ENCODE measurements at regions not wholly inside any gene's neighbourhood (a gene's known extent, or its start where the extent isn't known, plus 50 kb on each side); places are given as distances from the start of the nearest gene placed in this dataset.
"Not testable (repeated sequence)": the region's sequence is repeated elsewhere in the genome, so short reads cannot be mapped to it uniquely, and the experiment has no call there.

DNA sequence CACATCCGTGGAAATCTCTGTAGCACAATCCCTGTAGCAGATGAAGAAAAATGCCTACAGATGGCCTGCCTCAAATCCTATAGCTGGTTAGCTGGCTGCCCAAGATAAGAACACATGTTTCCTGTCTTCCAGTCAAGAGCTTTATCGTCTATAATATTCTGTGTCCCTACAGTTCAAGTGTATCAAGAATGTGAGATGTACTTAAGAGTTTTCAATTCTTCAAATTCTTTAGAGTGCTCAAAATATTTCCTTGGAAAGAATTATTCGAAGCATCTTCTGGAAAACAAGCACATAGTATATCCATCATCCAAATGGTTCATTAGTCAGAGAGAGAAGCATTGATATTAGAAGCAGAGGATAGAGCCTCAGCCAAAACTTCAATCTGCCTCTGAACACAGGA, 239.8 kb downstream of the COG6 start:
- DNase-seq, result no peak

DNA sequence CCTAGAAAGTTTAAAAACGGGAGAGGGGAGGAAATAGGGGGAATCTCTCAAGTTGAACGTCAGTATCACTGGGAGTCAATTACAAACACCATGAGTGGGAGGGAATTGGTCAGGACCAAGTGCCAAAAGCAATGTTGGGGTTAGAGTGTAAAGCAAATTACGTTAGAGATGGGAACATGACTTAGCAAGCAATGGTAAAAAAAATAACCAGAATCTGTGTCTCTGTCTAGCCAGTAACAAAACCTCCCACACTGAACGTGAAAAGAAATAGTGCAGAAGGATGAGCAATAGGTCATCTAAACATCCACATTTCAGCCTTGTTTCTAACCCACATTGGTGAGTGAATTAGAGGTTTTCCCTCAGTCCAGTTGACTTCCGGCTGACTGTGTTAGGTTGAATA, 242.2 kb downstream of the COG6 start:
- DNase-seq, result no peak

DNA sequence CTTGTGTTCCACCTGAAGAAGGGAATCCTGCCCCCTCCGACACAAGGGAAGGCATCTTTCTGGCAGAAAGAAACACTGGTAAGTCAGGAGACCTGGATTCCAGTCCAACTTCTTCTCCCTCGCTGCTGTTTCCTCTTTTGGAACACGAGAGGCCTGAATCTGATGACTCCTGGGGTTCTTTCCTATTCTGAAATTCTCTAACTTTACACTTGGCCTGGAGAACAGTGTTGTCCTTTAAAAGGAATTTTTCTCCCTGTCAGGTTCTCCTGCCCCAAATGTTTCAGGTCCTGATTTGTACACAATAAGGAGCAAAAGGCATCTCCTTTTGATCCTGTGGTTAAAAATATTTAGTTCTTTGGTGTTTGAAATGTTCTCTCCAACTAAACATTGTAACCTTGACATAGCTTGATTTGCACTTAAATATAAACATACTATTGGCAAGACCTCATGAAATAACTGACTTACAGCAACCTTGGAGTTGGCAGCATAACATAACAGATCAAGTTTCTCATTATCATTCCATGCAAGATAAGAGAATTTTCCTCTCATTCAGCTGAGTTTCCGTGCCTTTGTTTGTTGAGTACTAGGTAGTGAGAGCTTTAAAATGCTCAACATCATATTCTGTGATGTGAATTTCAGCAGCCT, 244.8 kb downstream of the COG6 start:
- no peak for DNase-seq

GRCh38 chr13:39904959-39905358, 249.5 kb downstream of the COG6 start:
- no peak for DNase-seq

GRCh38 chr13:39909634-39910033, 254.2 kb downstream of the COG6 start:
- no peak for DNase-seq

- no peak for DNase-seq
Measured at GRCh38 chr13:39910041-39910440, 254.6 kb downstream of the COG6 start.

DNA sequence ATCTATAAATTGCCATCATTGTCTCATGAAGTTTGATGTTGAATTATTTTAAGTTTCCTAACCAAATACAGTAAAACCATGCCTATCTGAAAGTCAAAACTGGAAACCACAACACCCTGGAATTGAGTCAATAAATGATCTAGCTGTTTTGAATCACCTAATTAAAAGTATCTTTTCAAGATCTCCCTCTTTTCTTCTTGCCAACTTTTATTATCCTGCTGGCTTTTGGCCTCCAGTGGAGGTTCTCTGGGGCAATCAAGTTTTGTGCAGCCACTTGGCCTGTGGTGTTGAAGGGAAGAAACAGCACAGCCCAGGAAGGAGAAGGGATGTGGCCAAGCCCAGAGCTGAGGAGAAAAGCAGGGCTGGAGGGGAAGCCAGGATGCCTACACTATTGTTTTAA, 255.4 kb downstream of the COG6 start:
- no peak for DNase-seq

DNA sequence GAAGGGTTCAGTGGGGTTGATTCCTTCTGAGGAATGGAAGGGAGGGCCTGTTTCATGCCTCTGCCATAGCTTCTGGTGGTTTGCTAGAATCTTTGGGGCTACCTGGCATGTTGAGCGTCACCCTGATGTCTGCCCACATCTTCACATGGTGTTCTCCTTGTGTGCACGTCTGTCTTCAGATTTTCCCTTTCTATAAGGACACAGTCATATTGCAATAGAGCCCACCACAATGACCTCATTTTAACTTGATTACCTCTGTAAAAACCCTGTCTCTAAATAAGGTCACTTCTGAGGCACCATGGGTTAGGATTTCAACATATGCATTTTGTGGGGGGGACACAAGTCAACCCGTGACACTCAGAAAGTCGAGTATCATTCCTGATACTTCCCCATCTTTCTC, 257.9 kb downstream of the COG6 start:
- DNase-seq, result no peak

DNA sequence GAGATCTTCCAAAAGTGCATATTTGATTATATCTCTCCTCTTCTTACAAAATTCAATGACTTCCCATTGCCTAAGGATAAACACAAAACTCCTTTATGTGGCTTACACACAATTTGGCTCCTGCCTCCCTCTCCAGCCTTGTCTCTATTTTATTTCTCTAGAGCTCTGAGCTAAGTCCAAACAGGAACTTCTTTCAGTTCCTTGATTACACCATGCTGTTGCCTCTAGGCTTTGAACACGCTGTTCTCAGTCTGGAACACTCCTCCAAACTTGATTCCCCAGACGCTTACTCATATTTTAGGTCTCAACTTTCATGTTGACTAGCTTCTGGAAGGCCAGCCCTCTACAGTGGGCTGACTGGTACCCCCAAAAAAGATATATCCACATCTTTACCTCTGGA, 258.5 kb downstream of the COG6 start:
- no peak for DNase-seq

DNA sequence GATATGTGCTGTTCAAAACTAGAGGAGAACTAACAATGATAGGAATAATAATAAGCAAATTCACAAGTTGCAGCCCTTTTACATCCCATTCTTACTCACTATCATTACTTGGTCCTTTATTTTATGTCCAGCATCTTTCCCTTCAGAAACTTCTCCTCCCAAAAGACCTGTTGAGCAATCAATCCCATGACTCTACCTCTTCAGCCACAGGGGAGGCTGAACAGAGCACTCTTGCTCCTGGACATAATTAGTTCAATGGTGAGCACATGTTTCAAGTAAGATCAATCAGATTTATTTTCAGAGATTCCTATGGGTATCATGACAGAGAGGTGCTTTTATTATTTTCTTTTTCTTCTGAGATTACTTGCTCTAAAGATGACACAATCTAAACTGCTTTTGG, 260.0 kb downstream of the COG6 start:
- no peak for DNase-seq

DNA sequence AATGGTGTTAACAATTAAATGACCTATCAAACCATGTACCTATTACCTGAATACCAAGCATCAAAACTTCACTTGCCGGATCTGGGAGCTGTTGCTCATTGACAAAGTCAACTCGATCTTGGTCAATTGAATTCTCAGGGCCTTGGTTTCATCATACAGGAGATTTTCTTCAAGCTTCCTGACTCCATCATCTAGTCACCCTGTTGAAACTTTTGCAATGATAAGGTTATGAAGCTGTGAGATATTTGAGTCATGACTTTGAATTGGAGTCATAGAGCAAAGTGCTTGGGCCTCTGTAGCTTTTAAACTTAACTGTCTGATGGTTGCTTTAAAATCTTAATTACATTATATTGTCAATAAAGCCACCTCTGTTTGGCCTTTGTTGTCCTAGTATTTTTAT, 260.9 kb downstream of the COG6 start:
- DNase-seq, result no peak

DNA sequence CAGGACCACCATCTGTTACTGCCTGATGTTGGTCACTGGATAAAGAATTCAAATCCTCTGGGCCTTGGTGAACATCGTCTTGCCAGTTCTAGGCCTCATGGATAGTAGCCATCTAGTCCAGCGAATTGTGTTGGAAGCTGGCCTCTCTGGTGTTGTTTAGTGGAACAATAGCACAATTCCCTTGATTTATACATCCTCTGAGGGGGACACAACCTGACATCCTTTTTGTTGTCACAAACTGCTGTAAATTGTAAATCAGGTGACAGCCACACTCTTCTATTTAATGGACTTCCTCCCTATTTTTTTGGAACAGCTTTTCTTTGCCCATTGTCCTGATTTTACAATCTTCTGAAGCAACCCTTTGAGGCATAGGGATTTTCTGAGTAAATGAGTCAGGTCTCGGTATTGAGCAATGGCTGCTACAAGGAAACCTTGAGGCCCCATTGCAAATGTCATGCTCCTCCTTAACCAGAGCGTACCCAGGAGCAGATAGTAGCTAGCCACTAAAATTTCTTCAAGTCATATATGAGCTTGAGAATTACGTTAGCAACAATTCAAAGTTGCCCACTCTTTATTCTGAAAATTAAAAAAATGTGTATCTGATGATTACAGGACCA, 263.3 kb downstream of the COG6 start:
- no peak for DNase-seq

- DNase-seq, result no peak
Measured at GRCh38 chr13:39920613-39921012, 265.2 kb downstream of the COG6 start.

- DNase-seq, result no peak
Measured at GRCh38 chr13:39926345-39926744, 270.9 kb downstream of the COG6 start.

GRCh38 chr13:39928261-39928660, 272.8 kb downstream of the COG6 start:
- no peak for DNase-seq

DNA sequence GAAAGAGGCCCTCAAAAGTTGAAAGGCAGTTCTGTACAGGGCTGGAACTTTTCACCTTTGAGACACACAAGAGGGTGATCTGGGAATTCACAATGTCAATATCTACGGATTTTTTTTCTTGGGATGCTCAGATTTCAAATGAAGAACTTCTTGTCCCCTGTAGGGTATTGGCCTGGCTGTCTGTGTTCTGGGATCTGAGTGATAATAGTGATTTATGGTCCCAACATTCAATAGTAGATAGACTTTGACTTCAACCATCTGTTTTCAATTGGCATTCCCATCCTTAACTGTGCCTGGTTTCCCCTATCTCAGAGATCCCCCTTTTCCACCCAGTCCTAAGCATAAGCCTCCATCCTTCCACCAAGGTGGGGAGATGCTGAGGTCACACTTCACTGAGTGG, 274.1 kb downstream of the COG6 start:
- no peak for DNase-seq

DNA sequence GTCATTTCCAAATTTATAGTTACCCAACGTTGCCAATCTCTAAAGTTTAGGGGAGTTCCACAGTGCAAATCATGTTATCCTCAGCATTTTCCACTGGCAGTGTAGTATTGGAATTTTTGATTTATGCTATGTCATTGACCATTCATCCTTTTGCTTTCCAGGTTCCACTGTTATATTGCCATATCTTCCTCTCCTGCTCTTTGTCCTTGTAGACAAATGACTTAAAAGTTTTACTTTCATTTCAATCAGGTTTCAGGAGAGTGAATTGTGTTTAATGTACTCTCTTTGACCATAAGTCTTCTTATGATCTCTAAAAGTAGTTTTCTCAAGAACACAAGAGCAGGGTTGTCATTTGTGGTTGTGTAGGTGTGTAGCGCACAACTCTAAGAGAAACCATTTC, 274.6 kb downstream of the COG6 start:
- no peak for DNase-seq

DNA sequence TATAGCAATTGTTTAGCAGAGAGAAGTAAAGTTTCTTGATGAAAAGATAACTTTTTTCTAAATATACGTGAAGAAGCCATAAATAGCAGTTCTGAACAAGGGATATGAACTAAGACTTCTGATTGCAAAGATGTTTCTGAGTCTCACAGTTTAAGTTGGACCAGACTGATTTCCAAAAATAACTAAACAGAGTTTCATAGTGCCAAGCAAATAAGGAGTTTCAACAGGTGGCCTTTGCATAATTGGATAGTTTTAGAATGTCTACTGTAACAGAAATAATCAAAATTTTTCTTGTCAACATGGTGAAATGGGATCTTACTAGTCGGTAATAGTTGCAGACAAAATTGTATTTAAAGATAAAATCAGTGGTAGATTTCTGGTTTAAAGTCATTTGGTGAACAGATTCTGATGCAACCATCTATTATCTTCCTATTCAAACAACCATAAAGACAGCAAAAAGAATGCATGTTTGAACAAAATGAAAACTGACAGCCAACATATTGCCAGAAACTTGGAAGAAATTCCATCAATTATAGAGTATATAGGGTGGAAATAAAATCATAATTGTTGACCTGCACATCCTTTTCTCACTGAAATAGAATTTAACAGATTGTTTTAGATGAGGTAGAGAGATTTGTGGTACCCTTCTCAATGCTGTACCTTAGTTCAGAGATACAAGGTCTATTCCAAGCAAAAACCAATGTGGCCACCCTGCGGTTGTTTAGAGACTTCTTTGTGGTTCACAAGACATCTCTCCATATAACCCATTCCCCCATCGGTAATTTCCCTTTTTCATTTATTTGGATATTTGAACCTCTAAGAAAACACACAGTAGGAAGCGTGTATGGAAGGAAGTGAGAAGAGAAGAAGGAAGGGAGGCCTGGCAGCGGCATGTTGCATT, 275.3 kb downstream of the COG6 start:
- DNase-seq, result no peak

- no peak for DNase-seq
Measured at GRCh38 chr13:39931505-39931904, 276.0 kb downstream of the COG6 start.

DNA sequence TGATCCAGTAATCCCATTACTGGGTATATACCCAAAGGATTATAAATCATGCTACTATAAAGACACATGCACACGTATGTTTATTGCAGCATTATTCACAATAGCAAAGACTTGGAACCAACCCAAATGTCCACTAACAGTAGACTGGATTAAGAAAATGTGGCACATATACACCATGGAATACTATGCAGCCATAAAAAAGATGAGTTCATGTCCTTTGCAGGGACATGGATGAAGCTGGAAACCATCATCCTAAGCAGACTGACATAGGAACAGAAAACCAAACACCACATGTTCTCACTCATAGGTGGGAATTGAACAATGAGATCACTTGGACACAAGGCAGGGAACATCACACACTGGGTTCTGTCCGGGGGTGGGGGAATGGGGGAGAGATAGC, 277.1 kb downstream of the COG6 start:
- DNase-seq, result not testable (repeated sequence)

GRCh38 chr13:39935155-39935554, 279.7 kb downstream of the COG6 start:
- no peak for DNase-seq

GRCh38 chr13:39938596-39938995, 283.1 kb downstream of the COG6 start:
- no peak for DNase-seq

DNA sequence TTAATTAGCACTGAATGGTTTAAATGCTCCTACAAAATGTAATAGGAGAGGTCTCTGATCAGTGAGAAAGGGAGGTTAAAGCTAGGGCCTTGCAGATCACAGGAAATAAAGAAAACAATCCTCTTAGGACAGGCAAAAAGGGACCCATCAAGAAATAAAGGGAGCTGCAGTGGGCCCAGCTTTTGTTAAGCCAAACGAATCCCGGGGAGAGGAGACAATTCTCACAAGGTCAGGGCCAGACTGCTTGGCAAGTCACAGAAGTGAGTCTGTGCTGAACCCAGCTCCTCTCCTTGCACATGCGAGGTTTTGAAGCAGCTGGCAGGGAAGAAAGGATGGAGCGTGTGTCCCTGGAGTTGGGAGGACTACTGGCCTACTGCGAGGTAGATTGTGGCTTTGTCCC, 285.8 kb downstream of the COG6 start:
- no peak for DNase-seq

DNA sequence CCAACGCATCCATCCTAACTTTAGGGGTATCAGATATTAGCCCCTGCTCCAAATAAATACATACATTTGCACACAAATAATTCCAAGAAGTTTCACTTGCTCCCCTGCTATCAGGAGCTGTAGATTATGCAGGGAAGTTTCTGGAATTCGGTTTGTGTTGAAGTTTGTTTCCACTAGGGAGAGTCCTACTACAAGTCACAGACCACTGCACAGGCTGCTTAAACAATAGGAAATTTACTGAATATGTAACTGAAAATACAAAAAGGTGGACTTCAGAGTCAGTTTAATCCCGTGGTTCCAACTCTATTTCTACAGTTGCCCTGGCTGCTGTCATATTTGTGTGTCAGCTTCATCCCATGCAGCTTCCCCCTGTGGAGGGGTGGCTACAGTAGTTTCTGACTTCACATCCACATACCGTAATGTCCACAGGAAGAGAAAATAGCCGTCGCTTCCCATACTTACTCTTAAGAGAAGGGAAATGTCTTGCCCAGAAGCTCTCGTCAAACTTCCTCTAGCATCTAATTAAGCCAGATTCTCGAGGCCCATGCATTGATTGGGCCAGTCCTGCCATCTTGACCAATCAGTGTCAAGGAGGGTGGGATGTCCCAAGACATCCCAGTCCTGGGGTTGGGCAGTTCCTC, 286.6 kb downstream of the COG6 start:
- no peak for DNase-seq

Measured in CD4-positive, alpha-beta T cell treated with Interleukin-4 for 4 hours (primary cell).